Testis (tissue), 2 donors: ENCODE measurements at regions not wholly inside any gene's neighbourhood (a gene's known extent, or its start where the extent isn't known, plus 50 kb on each side); places are given as distances from the start of the nearest gene placed in this dataset.
A peak's percentile ranks its signal among the peaks of the same experiment; 100 is the strongest.

Experiments
- CTCF ChIP-seq, 3 experiments: fragments of 450-650 bp in 2 of 3; fragments of 200-600 bp in 1 of 3; sonication (generic) in 1 of 3; IDR thresholded peaks; one replicate each; pipeline ENCODE4 v1.5.1; 2016 to 2019; ENCODE audit warnings: antibody characterized with exemption in 3 of 3, mild to moderate bottlenecking in 2 of 3, moderate library complexity in 1 of 3
- POLR2A ChIP-seq: fragments of 450-650 bp; IDR thresholded peaks from one replicate; pipeline ENCODE4 v1.6.1; 2017; ENCODE audit warnings: antibody characterized with exemption, mild to moderate bottlenecking, moderate library complexity

GRCh38 chr19:16025108-16026101, 50.9 kb upstream of the TPM4 start:
- peak in 2 of 3 experiments; percentile 36 to 51 for TF ChIP-seq CTCF (IDR thresholded peaks at IDR 0.05)
- TF ChIP-seq POLR2A, result no peak
